ENCODE measurements at regions not wholly inside any gene's neighbourhood (a gene's known extent, or its start where the extent isn't known, plus 50 kb on each side); places are given as distances from the start of the nearest gene placed in this dataset.

DNA sequence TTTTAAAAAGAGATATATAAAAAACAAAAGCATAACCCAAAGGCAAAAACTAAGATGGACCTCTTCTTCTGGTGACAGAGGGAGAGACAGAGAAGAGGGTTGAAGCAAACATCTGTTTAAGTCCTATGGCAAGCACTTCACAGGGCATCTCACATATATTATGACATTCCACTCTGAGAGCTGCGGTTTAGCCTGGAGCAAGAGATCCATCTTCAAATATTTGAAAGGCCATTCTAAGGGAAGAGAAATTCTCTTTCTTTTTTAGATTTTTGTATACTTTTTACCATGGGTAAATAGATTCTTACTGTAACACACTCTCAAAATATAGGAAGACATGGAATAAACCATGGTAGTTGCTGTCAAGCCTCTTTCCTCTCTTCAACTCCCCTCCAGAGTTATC is 204.1 kb downstream of the GXYLT1 start (continued):
- TF ChIP-seq, protein P1, sequence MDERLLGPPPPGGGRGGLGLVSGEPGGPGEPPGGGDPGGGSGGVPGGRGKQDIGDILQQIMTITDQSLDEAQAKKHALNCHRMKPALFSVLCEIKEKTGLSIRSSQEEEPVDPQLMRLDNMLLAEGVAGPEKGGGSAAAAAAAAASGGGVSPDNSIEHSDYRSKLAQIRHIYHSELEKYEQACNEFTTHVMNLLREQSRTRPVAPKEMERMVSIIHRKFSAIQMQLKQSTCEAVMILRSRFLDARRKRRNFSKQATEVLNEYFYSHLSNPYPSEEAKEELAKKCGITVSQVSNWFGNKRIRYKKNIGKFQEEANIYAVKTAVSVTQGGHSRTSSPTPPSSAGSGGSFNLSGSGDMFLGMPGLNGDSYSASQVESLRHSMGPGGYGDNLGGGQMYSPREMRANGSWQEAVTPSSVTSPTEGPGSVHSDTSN (CRISPR knock-in tag; IDR thresholded peaks at IDR 0.05; ENCODE audit: low read depth), result no peak
- TF ChIP-seq, protein P1 (tag; conservative IDR thresholded peaks at IDR 0.05; ENCODE audit: low read depth), result no peak
- no peak for TF ChIP-seq ZNF79 (CRISPR knock-in tag; IDR thresholded peaks at IDR 0.05; ENCODE audit: low read depth)
- no peak for TF ChIP-seq SP1 (CRISPR knock-in tag; IDR thresholded peaks at IDR 0.05)

DNA sequence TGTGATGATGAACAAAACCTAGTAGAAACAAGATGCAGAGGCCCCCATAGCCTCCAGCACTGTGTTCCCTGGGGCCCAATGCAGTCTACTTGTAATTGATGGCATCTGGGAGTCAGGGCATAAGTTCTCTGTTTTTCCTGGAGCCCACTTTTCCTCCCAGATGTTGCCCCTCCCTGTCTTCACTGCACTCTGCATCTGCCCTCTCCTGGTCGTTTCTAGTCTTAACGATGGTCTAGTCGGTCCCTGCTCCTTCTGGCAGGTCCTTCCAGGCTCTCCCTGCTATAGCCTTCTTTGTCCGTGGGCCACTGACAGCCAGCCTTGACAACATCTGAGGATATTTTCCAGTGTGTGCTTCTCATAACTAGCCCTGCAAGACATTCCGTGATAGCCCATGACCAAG is 208.3 kb downstream of the GXYLT1 start:
- no peak for FAIRE-seq
- Histone ChIP-seq H3K9me1 (ENCODE audit: control insufficient read depth, insufficient read depth, low read length) (no peaks in the 10 kb centered on the region), H3K9ac (ENCODE audit: insufficient read depth in 1 of 2, low read depth in 2 of 2, low read length in 2 of 2) (no peak overlapping the region), H3K36me3 (ENCODE audit: control insufficient read depth, insufficient read depth, low read length) (no peaks in the 10 kb centered on the region), H3K79me2 (ENCODE audit: control insufficient read depth, insufficient read depth, low read length) (no peaks in the 10 kb centered on the region), H3K4me2 (ENCODE audit: insufficient read depth, low read length) (no peak overlapping the region), H4K20me1 (replicated peaks; ENCODE audit: control insufficient read depth, insufficient read depth, low read length) (no peaks in the 10 kb centered on the region), H3K4me3 (no peak overlapping the region), H3K27ac (ENCODE audit: extremely low read depth, low read depth, low read length) (no peak overlapping the region), H3K4me1 (replicated peaks in 1 of 2; ENCODE audit: control insufficient read depth in 2 of 2, insufficient read depth in 2 of 2, low read length in 2 of 2) (peaks cover 0 to 6% of the 10 kb centered on the region in 2 experiments; a peak in 2 of 5 replicates), H2AFZ (ENCODE audit: low read depth, low read length) (no peak overlapping the region), H3K27me3 (ENCODE audit: control insufficient read depth in 2 of 2, insufficient read depth in 2 of 2, low read length in 2 of 2) (no peaks in the 10 kb centered on the region; a peak in 1 of 5 replicates), H3K9me3 (replicated peaks; ENCODE audit: control insufficient read depth, insufficient read depth, low read depth, low read length) (no peaks in the 10 kb centered on the region)
- DNase-seq (ENCODE audit: extremely low read depth in 1 of 4, low spot score in 3 of 4), result no peak
- TF ChIP-seq, protein P2, sequence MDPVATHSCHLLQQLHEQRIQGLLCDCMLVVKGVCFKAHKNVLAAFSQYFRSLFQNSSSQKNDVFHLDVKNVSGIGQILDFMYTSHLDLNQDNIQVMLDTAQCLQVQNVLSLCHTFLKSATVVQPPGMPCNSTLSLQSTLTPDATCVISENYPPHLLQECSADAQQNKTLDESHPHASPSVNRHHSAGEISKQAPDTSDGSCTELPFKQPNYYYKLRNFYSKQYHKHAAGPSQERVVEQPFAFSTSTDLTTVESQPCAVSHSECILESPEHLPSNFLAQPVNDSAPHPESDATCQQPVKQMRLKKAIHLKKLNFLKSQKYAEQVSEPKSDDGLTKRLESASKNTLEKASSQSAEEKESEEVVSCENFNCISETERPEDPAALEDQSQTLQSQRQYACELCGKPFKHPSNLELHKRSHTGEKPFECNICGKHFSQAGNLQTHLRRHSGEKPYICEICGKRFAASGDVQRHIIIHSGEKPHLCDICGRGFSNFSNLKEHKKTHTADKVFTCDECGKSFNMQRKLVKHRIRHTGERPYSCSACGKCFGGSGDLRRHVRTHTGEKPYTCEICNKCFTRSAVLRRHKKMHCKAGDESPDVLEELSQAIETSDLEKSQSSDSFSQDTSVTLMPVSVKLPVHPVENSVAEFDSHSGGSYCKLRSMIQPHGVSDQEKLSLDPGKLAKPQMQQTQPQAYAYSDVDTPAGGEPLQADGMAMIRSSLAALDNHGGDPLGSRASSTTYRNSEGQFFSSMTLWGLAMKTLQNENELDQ (CRISPR knock-in tag; IDR thresholded peaks at IDR 0.05; ENCODE audit: borderline replicate concordance), result no peak
- TF ChIP-seq CHD1 (IDR thresholded peaks at IDR 0.05; ENCODE audit: low read length), result no peak
- TF ChIP-seq RAD21 (CRISPR knock-in tag; conservative IDR thresholded peaks at IDR 0.05 in 1 of 2, IDR thresholded peaks at IDR 0.05 in 1 of 2), result peak in 1 of 2 experiments; percentile 13; a peak in 1 of 4 replicates
- TF ChIP-seq, protein P3, sequence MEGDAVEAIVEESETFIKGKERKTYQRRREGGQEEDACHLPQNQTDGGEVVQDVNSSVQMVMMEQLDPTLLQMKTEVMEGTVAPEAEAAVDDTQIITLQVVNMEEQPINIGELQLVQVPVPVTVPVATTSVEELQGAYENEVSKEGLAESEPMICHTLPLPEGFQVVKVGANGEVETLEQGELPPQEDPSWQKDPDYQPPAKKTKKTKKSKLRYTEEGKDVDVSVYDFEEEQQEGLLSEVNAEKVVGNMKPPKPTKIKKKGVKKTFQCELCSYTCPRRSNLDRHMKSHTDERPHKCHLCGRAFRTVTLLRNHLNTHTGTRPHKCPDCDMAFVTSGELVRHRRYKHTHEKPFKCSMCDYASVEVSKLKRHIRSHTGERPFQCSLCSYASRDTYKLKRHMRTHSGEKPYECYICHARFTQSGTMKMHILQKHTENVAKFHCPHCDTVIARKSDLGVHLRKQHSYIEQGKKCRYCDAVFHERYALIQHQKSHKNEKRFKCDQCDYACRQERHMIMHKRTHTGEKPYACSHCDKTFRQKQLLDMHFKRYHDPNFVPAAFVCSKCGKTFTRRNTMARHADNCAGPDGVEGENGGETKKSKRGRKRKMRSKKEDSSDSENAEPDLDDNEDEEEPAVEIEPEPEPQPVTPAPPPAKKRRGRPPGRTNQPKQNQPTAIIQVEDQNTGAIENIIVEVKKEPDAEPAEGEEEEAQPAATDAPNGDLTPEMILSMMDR (IDR thresholded peaks at IDR 0.05 in 2 of 3, conservative IDR thresholded peaks at IDR 0.05 in 1 of 3; ENCODE audit: insufficient read depth in 2 of 3, low read depth in 1 of 3, low read length in 3 of 3), result 0 out of 6 replicates have a peak, but pooled peaks of 1 of the 3 experiments have one; percentile 5
- WGBS (ENCODE audit: insufficient coverage, low coverage, missing lambda C conversion rate), result 2% methylated on average over 5 of the region's 5 CpGs
- no TSS peak for BruUV-seq (replicated peaks)
- in situ Hi-C loops (cut with MboI) (no loop called here), intact Hi-C loops (cut with micrococcal nuclease) (no loop called here)
- POLR2A ChIA-PET, result interaction anchor here (0.6 kb wide), 1 partner anchor 76 kb away, joined by 3 read pairs; no protein-coding TSS in a partner anchor
- peak; percentile 33; the same call in 1 of the 3 replicates for ATAC-seq
- CTCF ChIA-PET (ENCODE audit: low intra/inter-chr PET ratio), result no interaction called here

All from K562 (cell line).